Uterus (tissue), 2 donors: ENCODE measurements at regions not wholly inside any gene's neighbourhood (a gene's known extent, or its start where the extent isn't known, plus 50 kb on each side); places are given as distances from the start of the nearest gene placed in this dataset.

Experiments used
- CTCF ChIP-seq, 4 experiments: fragments of 200-600 bp in 2 of 4; fragments of 450-650 bp in 2 of 4; sonication (generic) in 2 of 4; IDR thresholded peaks; one replicate each; pipeline ENCODE4 v1.5.1; 2016 to 2019; ENCODE audit warnings: antibody characterized with exemption in 4 of 4, mild to moderate bottlenecking in 2 of 4, moderate library complexity in 1 of 4
- POLR2A ChIP-seq, 2 donors: fragments of 450-650 bp; IDR thresholded peaks; one replicate each; pipeline ENCODE4 v1.6.1; 2016; ENCODE audit warnings: antibody characterized with exemption in 2 of 2, mild to moderate bottlenecking in 1 of 2, moderate library complexity in 1 of 2

GRCh38 chr4:124055896-124056295 is 656.6 kb downstream of the ANKRD50 start:
- TF ChIP-seq POLR2A (IDR thresholded peaks at IDR 0.05) (no peak), CTCF (IDR thresholded peaks at IDR 0.05) (no peak)
